ENCODE measurements at regions not wholly inside any gene's neighbourhood (a gene's known extent, or its start where the extent isn't known, plus 50 kb on each side); places are given as distances from the start of the nearest gene placed in this dataset.

- Histone ChIP-seq H3K79me2 (ENCODE audit: control insufficient read depth in 1 of 2, insufficient read depth in 2 of 2, low read length in 2 of 2) (no peaks in the 10 kb centered on the region), H3K56ac (replicated peaks; ENCODE audit: insufficient read length, low read depth, low read length) (no peak overlapping the region), H2AFZ (ENCODE audit: low read length) (no peak overlapping the region), H4K5ac (ENCODE audit: insufficient read length, low read depth, low read length) (no peak overlapping the region), H3K27ac (ENCODE audit: low read depth, low read length) (no peak overlapping the region), H2BK120ac (replicated peaks; ENCODE audit: low read depth, low read length) (no peak overlapping the region), H3K23me2 (ENCODE audit: low read depth, low read length) (no peaks in the 10 kb centered on the region), H3K14ac (ENCODE audit: insufficient read length) (no peak overlapping the region), H4K8ac (ENCODE audit: extremely low read depth, insufficient read depth, low read length) (no peak overlapping the region), H4K20me1 (replicated peaks in 1 of 2; ENCODE audit: control insufficient read depth in 1 of 2, insufficient read depth in 2 of 2, low read length in 2 of 2) (no peaks in the 10 kb centered on the region), H3K18ac (ENCODE audit: extremely low read depth, low read length) (no peak overlapping the region), H3K9me3 (ENCODE audit: insufficient read depth in 2 of 2, low read depth in 1 of 2, low read length in 1 of 2) (no peaks in the 10 kb centered on the region; a peak in 1 of 4 replicates), H3K4me1 (replicated peaks in 1 of 4; ENCODE audit: control insufficient read depth in 3 of 4, insufficient read depth in 4 of 4, low read length in 3 of 4) (no peaks in the 10 kb centered on the region), H2BK12ac (ENCODE audit: low read depth, low read length) (no peak overlapping the region), H2BK15ac (ENCODE audit: low read length) (no peak overlapping the region), H3K23ac (ENCODE audit: insufficient read length) (no peak overlapping the region), H3K27me3 (replicated peaks in 1 of 4; ENCODE audit: control insufficient read depth in 3 of 4, extremely low read depth in 1 of 4, insufficient read depth in 3 of 4, low read length in 3 of 4) (no peaks in the 10 kb centered on the region), H3K79me1 (ENCODE audit: low read depth, low read length) (no peaks in the 10 kb centered on the region), H3K36me3 (ENCODE audit: control insufficient read depth in 2 of 4, insufficient read depth in 4 of 4, low read length in 3 of 4) (no peaks in the 10 kb centered on the region), H3K9ac (replicated peaks in 1 of 4; ENCODE audit: extremely low read depth in 1 of 4, low read depth in 3 of 4, low read length in 3 of 4) (no peak overlapping the region), H3K4ac (replicated peaks; ENCODE audit: insufficient read length, low read depth, low read length) (no peak overlapping the region), H3K4me3 (ENCODE audit: extremely low read depth in 1 of 4, insufficient read depth in 2 of 4, low read depth in 3 of 4, low read length in 4 of 4) (no peak overlapping the region), H4K91ac (replicated peaks; ENCODE audit: insufficient read length, low read length) (no peak overlapping the region), H2BK20ac (ENCODE audit: low read length) (no peak overlapping the region), H2AK5ac (ENCODE audit: low read depth, low read length) (no peak overlapping the region), H2BK5ac (ENCODE audit: low read depth, low read length) (no peak overlapping the region), H3K4me2 (ENCODE audit: insufficient read depth in 1 of 2, low read depth in 2 of 2, low read length in 2 of 2) (no peak overlapping the region)
- CTCF ChIA-PET (ENCODE audit: partially characterized antibody) = interaction anchor here (1.0 to 1.3 kb wide), 3 partner anchors 59 to 465 kb away, joined by 3 read pairs; no protein-coding TSS in a partner anchor
- DNase-seq (ENCODE audit: low read depth in 1 of 2, low spot score in 2 of 2) (no peak), FAIRE-seq (no peak)
- TF ChIP-seq CHD2 (IDR thresholded peaks at IDR 0.05; ENCODE audit: low read length) = no peak
- no peak for TF ChIP-seq SP4 (IDR thresholded peaks at IDR 0.05; ENCODE audit: low read length)
- no peak for TF ChIP-seq PHF8 (conservative IDR thresholded peaks at IDR 0.05; ENCODE audit: low read depth, low read length)
- no peak for TF ChIP-seq BCL11A (IDR thresholded peaks at IDR 0.05; ENCODE audit: low read depth in 2 of 2, low read length in 2 of 2)
- TF ChIP-seq CBX5 (IDR thresholded peaks at IDR 0.05; ENCODE audit: low read depth, low read length) = no peak
- TF ChIP-seq ATF3 (IDR thresholded peaks at IDR 0.05; ENCODE audit: insufficient read depth, low read depth, low read length) = no peak
- TF ChIP-seq TEAD4 (IDR thresholded peaks at IDR 0.05; ENCODE audit: low read depth, low read length) = no peak
- TF ChIP-seq NANOG (IDR thresholded peaks at IDR 0.05; ENCODE audit: insufficient read depth, low read depth, low read length, poor library complexity, severe bottlenecking) = no peak
- TF ChIP-seq SP2 (IDR thresholded peaks at IDR 0.05; ENCODE audit: low read length) = no peak
- POLR2A ChIA-PET (ENCODE audit: partially characterized antibody) = no interaction called here
Measured at GRCh38 chr20:6499566-6499965, 267.9 kb upstream of the BMP2 start.
